Stimulated activated CD8-positive, alpha-beta memory T cell treated with anti-CD3 and anti-CD28 coated beads, Interleukin-7, amount 100 ng/mL, for 4 hours (primary cell): ENCODE measurements at regions not wholly inside any gene's neighbourhood (a gene's known extent, or its start where the extent isn't known, plus 50 kb on each side); places are given as distances from the start of the nearest gene placed in this dataset.

Source experiments
- DNase-seq, 2 donors: peaks; one replicate each; pipeline ENCODE4 v3.0.0-alpha.2; 2020; ENCODE audit warnings: low read depth in 2 of 2

GRCh38 chr18:27483276-27483675 lies 298.2 kb upstream of the CHST9 start:
- no peak for DNase-seq

GRCh38 chr18:27478459-27478858 lies 293.4 kb upstream of the CHST9 start:
- no peak for DNase-seq

GRCh38 chr18:27473318-27473717 lies 288.2 kb upstream of the CHST9 start:
- DNase-seq: no peak

- DNase-seq: no peak
Measured at GRCh38 chr18:27467073-27467472, 282.0 kb upstream of the CHST9 start.

- no peak for DNase-seq
Measured at GRCh38 chr18:27461957-27462356, 276.8 kb upstream of the CHST9 start.

GRCh38 chr18:27449104-27449503 lies 264.0 kb upstream of the CHST9 start:
- DNase-seq: no peak

GRCh38 chr18:27447930-27448329 lies 262.8 kb upstream of the CHST9 start:
- DNase-seq: no peak

GRCh38 chr18:27447451-27447881 lies 262.4 kb upstream of the CHST9 start:
- no peak for DNase-seq

- DNase-seq: no peak
Measured at GRCh38 chr18:27430595-27430994, 245.5 kb upstream of the CHST9 start.

GRCh38 chr18:27428716-27429475 lies 243.8 kb upstream of the CHST9 start:
- DNase-seq: no peak

GRCh38 chr18:27428120-27428519 lies 243.0 kb upstream of the CHST9 start:
- DNase-seq: no peak

- DNase-seq: no peak
Measured at GRCh38 chr18:27423581-27423980, 238.5 kb upstream of the CHST9 start.

- DNase-seq: no peak
Measured at GRCh38 chr18:27419646-27420045, 234.5 kb upstream of the CHST9 start.

GRCh38 chr18:27415495-27415894 lies 230.4 kb upstream of the CHST9 start:
- no peak for DNase-seq

GRCh38 chr18:27414682-27415081 lies 229.6 kb upstream of the CHST9 start:
- DNase-seq: no peak

GRCh38 chr18:27413495-27414401 lies 228.6 kb upstream of the CHST9 start:
- DNase-seq: no peak

GRCh38 chr18:27412556-27412955 lies 227.4 kb upstream of the CHST9 start:
- DNase-seq: no peak

GRCh38 chr18:27411911-27412310 lies 226.8 kb upstream of the CHST9 start:
- no peak for DNase-seq

- no peak for DNase-seq
Measured at GRCh38 chr18:27411013-27411412, 225.9 kb upstream of the CHST9 start.

GRCh38 chr18:27404855-27405254 lies 219.7 kb upstream of the CHST9 start:
- DNase-seq: no peak

GRCh38 chr18:27400001-27400400 lies 214.9 kb upstream of the CHST9 start:
- DNase-seq: no peak

- no peak for DNase-seq
Measured at GRCh38 chr18:27395752-27396151, 210.6 kb upstream of the CHST9 start.

GRCh38 chr18:27394687-27395086 lies 209.6 kb upstream of the CHST9 start:
- DNase-seq: no peak
